PC-9 (cell line): ENCODE measurements at regions not wholly inside any gene's neighbourhood (a gene's known extent, or its start where the extent isn't known, plus 50 kb on each side); places are given as distances from the start of the nearest gene placed in this dataset.

ENCODE experiments used
- BruUV-seq: library from RNA; stranded (reverse); fragments of 400-500 nt; replicated peaks from 2 replicates; lab custom pipeline; 2021; lab: Mats Ljungman, UMichigan
- CTCF ChIA-PET: fragments of 300-600 bp; sonication (Branson Sonifier 250); formaldehyde crosslinking; loops from one replicate; lab custom pipeline; 2022; ENCODE audit warnings: antibody characterized with exemption; lab: Charles Lee
- POLR2A ChIA-PET: fragments of 300-600 bp; sonication (Branson Sonifier 250); formaldehyde crosslinking; loops from one replicate; lab custom pipeline; 2022; ENCODE audit warnings: antibody characterized with exemption; ENCODE audit not compliant: unreplicated experiment; lab: Charles Lee
- DNase-seq, 2 experiments: peaks; one replicate each; pipeline versions ENCODE4 v3.0.0 to v3.0.0-alpha.2; 2015 to 2022; ENCODE audit warnings: mixed read lengths in 1 of 2
- H2AFZ ChIP-seq: fragments of 200-600 bp; sonication (generic); 2 replicates; pipeline ENCODE4 v1.8.1; 2017; ENCODE audit warnings: antibody characterized with exemption
- H3F3A ChIP-seq: fragments of 200-600 bp; sonication (generic); 2 replicates; pipeline ENCODE4 v1.8.1; 2017; ENCODE audit warnings: antibody characterized with exemption, mild to moderate bottlenecking, low read depth; ENCODE audit not compliant: insufficient read depth
- H3K27ac ChIP-seq: fragments of 200-600 bp; sonication (generic); 2 replicates; pipeline ENCODE4 v1.6.1; 2016; ENCODE audit warnings: mixed run types
- H3K27me3 ChIP-seq: fragments of 200-600 bp; sonication (generic); 2 replicates; pipeline ENCODE4 v1.6.1; 2016; ENCODE audit warnings: low read depth, mixed run types; ENCODE audit not compliant: insufficient read depth
- H3K36me3 ChIP-seq: fragments of 200-600 bp; sonication (generic); 2 replicates; pipeline ENCODE4 v1.6.1; 2016; ENCODE audit warnings: low read depth, mixed run types
- H3K4me1 ChIP-seq: fragments of 200-600 bp; sonication (generic); replicated peaks from 2 replicates; pipeline ENCODE4 v1.6.1; 2016; ENCODE audit warnings: mixed run types; ENCODE audit not compliant: insufficient read depth
- H3K4me2 ChIP-seq: fragments of 200-600 bp; sonication (generic); 2 replicates; pipeline ENCODE4 v1.6.1; 2017; ENCODE audit warnings: mixed run types
- H3K4me3 ChIP-seq: fragments of 200-600 bp; sonication (generic); 2 replicates; pipeline ENCODE4 v1.6.1; 2016; ENCODE audit warnings: mixed run types
- H3K79me2 ChIP-seq: fragments of 200-600 bp; sonication (generic); 2 replicates; pipeline ENCODE4 v1.6.1; 2017; ENCODE audit warnings: low read depth, mixed run types
- H3K9me2 ChIP-seq: fragments of 200-600 bp; sonication (generic); 2 replicates; pipeline ENCODE4 v1.8.1; 2017; ENCODE audit warnings: mild to moderate bottlenecking; ENCODE audit not compliant: insufficient read depth
- H3K9me3 ChIP-seq: fragments of 200-600 bp; sonication (generic); 2 replicates; pipeline ENCODE4 v1.8.1; 2016; ENCODE audit warnings: low read depth; ENCODE audit not compliant: insufficient read depth
- H4K20me1 ChIP-seq: fragments of 200-600 bp; sonication (generic); 2 replicates; pipeline ENCODE4 v1.8.1; 2017; ENCODE audit not compliant: insufficient read depth
- CTCF ChIP-seq: fragments of 200-600 bp; sonication (generic); conservative IDR thresholded peaks from 2 replicates; pipeline ENCODE4 v1.6.1; 2017; ENCODE audit warnings: mixed run types, antibody characterized with exemption, mild to moderate bottlenecking, moderate library complexity
- EZH2 ChIP-seq: fragments of 200-600 bp; sonication (generic); IDR thresholded peaks from 2 replicates; pipeline ENCODE4 v1.8.0; 2017; ENCODE audit warnings: antibody characterized with exemption, low read depth
- intact Hi-C: fragments of 100-400 bp; cut with micrococcal nuclease; formaldehyde crosslinking; loops from one replicate; pipeline ENCODE4 v1.10.0; 2022; ENCODE audit not compliant: unreplicated experiment

- DNase-seq = no peak
- intact Hi-C loops = loop anchor here (5.0 kb wide), 1 partner anchor 333 kb away; the partner anchor contains the start of gene SEMA3A
- H4K20me1 ChIP-seq = no peaks in the 10 kb centered on the region
- H3K4me3 ChIP-seq = no peak overlapping the region
- no peaks in the 10 kb centered on the region for H3K79me2 ChIP-seq
- ChIA-PET POLR2A (no interaction called here), CTCF (no interaction called here)
- H3F3A ChIP-seq = peaks cover 6% of the 10 kb centered on the region; the same call in 1 of the 2 replicates
- TF ChIP-seq EZH2 (no peak), CTCF (no peak)
- no peak overlapping the region for H2AFZ ChIP-seq
- no peaks in the 10 kb centered on the region for H3K9me2 ChIP-seq
- H3K27ac ChIP-seq = no peak overlapping the region
- H3K9me3 ChIP-seq = no peaks in the 10 kb centered on the region
- no TSS peak for BruUV-seq
- no peaks in the 10 kb centered on the region for H3K36me3 ChIP-seq
- H3K4me1 ChIP-seq = peaks cover 16% of the 10 kb centered on the region
- H3K4me2 ChIP-seq = no peak overlapping the region
- no peaks in the 10 kb centered on the region for H3K27me3 ChIP-seq
Observed at GRCh38 chr7:84524714-84525694, 330.4 kb upstream of the SEMA3A start.

DNA sequence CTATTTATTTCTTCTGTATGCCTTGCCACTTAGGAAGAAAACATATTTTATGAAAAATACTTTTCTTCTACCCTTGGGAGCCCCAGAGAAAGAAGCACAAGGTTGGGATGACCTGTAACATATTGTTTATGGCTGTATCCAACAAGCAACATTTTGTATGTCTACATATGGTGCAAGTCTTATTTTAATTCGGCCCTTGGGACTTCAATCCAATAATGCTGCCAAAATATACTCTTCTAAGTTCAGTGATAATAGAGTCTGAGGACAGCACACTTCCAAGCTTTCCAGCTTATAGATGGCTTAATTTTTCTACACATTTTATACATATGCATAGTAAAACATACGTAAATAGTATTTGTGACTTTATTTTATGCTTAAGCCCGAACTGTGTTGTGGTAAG is 318.5 kb upstream of the SEMA3A start:
- Histone ChIP-seq H3K27me3 (no peaks in the 10 kb centered on the region), H3K27ac (no peak overlapping the region), H3F3A (no peaks in the 10 kb centered on the region), H4K20me1 (no peaks in the 10 kb centered on the region), H3K4me2 (no peak overlapping the region), H3K36me3 (no peaks in the 10 kb centered on the region), H3K9me2 (no peaks in the 10 kb centered on the region), H3K4me3 (no peak overlapping the region), H2AFZ (no peak overlapping the region), H3K79me2 (no peaks in the 10 kb centered on the region), H3K9me3 (no peaks in the 10 kb centered on the region), H3K4me1 (no peaks in the 10 kb centered on the region)
- no TSS peak for BruUV-seq
- DNase-seq = no peak
- ChIA-PET CTCF (no interaction called here), POLR2A (no interaction called here)
- intact Hi-C loops = no loop called here
- TF ChIP-seq EZH2 (no peak), CTCF (no peak)

DNA sequence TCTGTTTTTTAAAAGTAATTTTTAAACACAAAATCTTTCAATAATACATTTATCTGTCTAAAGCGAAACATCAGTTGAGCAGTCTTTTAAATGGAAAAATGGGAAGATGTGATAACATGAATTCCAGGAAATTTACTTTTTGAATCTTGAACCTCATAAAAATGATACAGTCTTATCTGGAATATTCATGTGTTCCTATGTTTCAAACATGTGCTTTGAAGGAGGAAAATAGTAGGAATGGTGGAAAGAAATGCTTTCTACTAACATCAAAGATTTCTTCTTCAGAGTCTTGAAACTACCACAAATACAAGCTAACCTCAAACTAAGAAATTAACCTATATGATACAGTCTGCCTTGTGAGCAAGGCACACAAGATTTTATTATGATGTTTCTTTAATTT is 317.5 kb upstream of the SEMA3A start:
- DNase-seq = no peak
- intact Hi-C loops = no loop called here
- TF ChIP-seq EZH2 = no peak
- TF ChIP-seq CTCF = no peak
- Histone ChIP-seq H3K27me3 (no peaks in the 10 kb centered on the region), H3K79me2 (no peaks in the 10 kb centered on the region), H4K20me1 (no peaks in the 10 kb centered on the region), H3K4me2 (no peak overlapping the region), H3F3A (no peaks in the 10 kb centered on the region), H3K27ac (no peak overlapping the region), H3K9me2 (no peaks in the 10 kb centered on the region), H3K9me3 (no peaks in the 10 kb centered on the region), H2AFZ (no peak overlapping the region), H3K36me3 (no peaks in the 10 kb centered on the region), H3K4me1 (no peaks in the 10 kb centered on the region), H3K4me3 (no peak overlapping the region)
- ChIA-PET CTCF (no interaction called here), POLR2A (interaction anchor here (0.7 kb wide), 1 partner anchor 648 kb away, joined by 3 read pairs; no protein-coding TSS in a partner anchor)
- BruUV-seq = no TSS peak
